ENCODE measurements at regions not wholly inside any gene's neighbourhood (a gene's known extent, or its start where the extent isn't known, plus 50 kb on each side); places are given as distances from the start of the nearest gene placed in this dataset.

- ChIA-PET POLR2A (no interaction called here), CTCF (interaction anchor here (0.8 kb wide), 1 partner anchor 309 kb away, joined by 4 read pairs; no protein-coding TSS in a partner anchor)
- no peak for TF ChIP-seq EGR2 (tag by site-specific recombination; IDR thresholded peaks at IDR 0.05; ENCODE audit: low read depth)
- TF ChIP-seq ZNF610 (tag by site-specific recombination; IDR thresholded peaks at IDR 0.05; ENCODE audit: borderline replicate concordance), result no peak
- no peaks in the 10 kb centered on the region for H3K36me3 ChIP-seq (ENCODE audit: control insufficient read depth in 2 of 2, insufficient read depth in 1 of 2, low read length in 2 of 2)
- no peaks in the 10 kb centered on the region for H3K4me1 ChIP-seq (ENCODE audit: control insufficient read depth, insufficient read depth, low read length)
- no peaks in the 10 kb centered on the region for H3K9me3 ChIP-seq (ENCODE audit: control insufficient read depth, insufficient read depth, low read depth, low read length)
- H3K27ac ChIP-seq (ENCODE audit: extremely low read depth, low read depth, low read length), result no peak overlapping the region
- H3K4me3 ChIP-seq (ENCODE audit: low read depth, low read length), result no peak overlapping the region
Measured at GRCh38 chrX:109049903-109050302, 313.5 kb upstream of the IRS4 start.

GRCh38 chrX:109049416-109049815 is 313.1 kb upstream of the IRS4 start:
- ChIA-PET CTCF (interaction anchor here (0.8 kb wide), 2 partner anchors 309 to 349 kb away, joined by 4 read pairs; no protein-coding TSS in a partner anchor), POLR2A (no interaction called here)
- H3K4me3 ChIP-seq (ENCODE audit: low read depth, low read length), result no peak overlapping the region
- H3K27ac ChIP-seq (ENCODE audit: extremely low read depth, low read depth, low read length), result no peak overlapping the region
- TF ChIP-seq ZNF654 (tag by site-specific recombination; IDR thresholded peaks at IDR 0.05; ENCODE audit: low read depth), result 0 out of 2 replicates have a peak, but pooled peaks have one; percentile 2
- no peak for TF ChIP-seq ZNF600 (tag by site-specific recombination; IDR thresholded peaks at IDR 0.05)
- no peaks in the 10 kb centered on the region for H3K4me1 ChIP-seq (ENCODE audit: control insufficient read depth, insufficient read depth, low read length)
- H3K36me3 ChIP-seq (ENCODE audit: control insufficient read depth in 2 of 2, insufficient read depth in 1 of 2, low read length in 2 of 2), result no peaks in the 10 kb centered on the region
- H3K9me3 ChIP-seq (ENCODE audit: control insufficient read depth, insufficient read depth, low read depth, low read length), result no peaks in the 10 kb centered on the region

GRCh38 chrX:109040057-109040456 is 303.7 kb upstream of the IRS4 start:
- Histone ChIP-seq H3K36me3 (ENCODE audit: control insufficient read depth in 2 of 2, insufficient read depth in 1 of 2, low read length in 2 of 2) (no peaks in the 10 kb centered on the region), H3K27ac (ENCODE audit: extremely low read depth, low read depth, low read length) (no peak overlapping the region), H3K4me3 (ENCODE audit: low read depth, low read length) (no peak overlapping the region), H3K9me3 (ENCODE audit: control insufficient read depth, insufficient read depth, low read depth, low read length) (no peaks in the 10 kb centered on the region), H3K4me1 (ENCODE audit: control insufficient read depth, insufficient read depth, low read length) (no peaks in the 10 kb centered on the region)
- ChIA-PET CTCF (no interaction called here), POLR2A (no interaction called here)
- TF ChIP-seq PBX3 (CRISPR knock-in tag; IDR thresholded peaks at IDR 0.05) (no peak), PRDM2 (tag by site-specific recombination; IDR thresholded peaks at IDR 0.05; ENCODE audit: borderline replicate concordance) (no peak), ZNF416 (tag by site-specific recombination; IDR thresholded peaks at IDR 0.05) (no peak), ZNF555 (tag by site-specific recombination; conservative IDR thresholded peaks at IDR 0.05) (no peak), ZNF544 (tag by site-specific recombination; IDR thresholded peaks at IDR 0.05) (no peak), YY2 (tag by site-specific recombination; IDR thresholded peaks at IDR 0.05) (no peak), ZFP3 (tag by site-specific recombination; IDR thresholded peaks at IDR 0.05; ENCODE audit: low read depth) (no peak), PRDM1 (tag by site-specific recombination; IDR thresholded peaks at IDR 0.05) (no peak), ZNF48 (tag by site-specific recombination; IDR thresholded peaks at IDR 0.05) (no peak), ZNF366 (tag by site-specific recombination; conservative IDR thresholded peaks at IDR 0.05) (no peak), HOXA7 (CRISPR knock-in tag; IDR thresholded peaks at IDR 0.05; ENCODE audit: borderline replicate concordance) (no peak), KLF7 (tag by site-specific recombination; IDR thresholded peaks at IDR 0.05; ENCODE audit: borderline replicate concordance) (no peak), ZNF311 (tag by site-specific recombination; IDR thresholded peaks at IDR 0.05; ENCODE audit: borderline replicate concordance) (no peak), ZNF132 (tag by site-specific recombination; IDR thresholded peaks at IDR 0.05; ENCODE audit: borderline replicate concordance) (no peak), ZNF549 (tag by site-specific recombination; IDR thresholded peaks at IDR 0.05) (no peak), ZNF488 (tag by site-specific recombination; IDR thresholded peaks at IDR 0.05) (no peak), ZNF639 (tag by site-specific recombination; IDR thresholded peaks at IDR 0.05) (no peak)

All from HEK293 (cell line).